HepG2 (cell line): ENCODE measurements at regions not wholly inside any gene's neighbourhood (a gene's known extent, or its start where the extent isn't known, plus 50 kb on each side); places are given as distances from the start of the nearest gene placed in this dataset.

Source experiments
- CHD2 ChIP-seq: IDR thresholded peaks from 2 replicates; pipeline ENCODE4 v1.6.1; 2011; ENCODE audit warnings: low read depth, low read length, improper control_type of control experiment
- CTCF ChIP-seq: sonication (generic); formaldehyde crosslinking; IDR thresholded peaks from 2 replicates; pipeline ENCODE4 v1.5.0; 2020; ENCODE audit warnings: mild to moderate bottlenecking, missing genetic modification reagents, moderate library complexity
- KAT8 ChIP-seq: IDR thresholded peaks from 2 replicates; pipeline ENCODE4 v1.6.1; 2016; ENCODE audit warnings: missing genetic modification reagents, missing compliant biosample characterization
- PBX3 ChIP-seq: sonication (generic); formaldehyde crosslinking; IDR thresholded peaks from 2 replicates; pipeline ENCODE4 v1.8.1; 2023; ENCODE audit warnings: missing genetic modification reagents, inconsistent platforms, borderline replicate concordance
- ZFP36 ChIP-seq: fragments of 150-350 bp; IDR thresholded peaks from 2 replicates; pipeline ENCODE4 v1.6.1; 2018; ENCODE audit warnings: borderline replicate concordance, low read length, low read depth; ENCODE audit not compliant: partially characterized antibody
- ZNF761 ChIP-seq: sonication (generic); formaldehyde crosslinking; conservative IDR thresholded peaks from 2 replicates; pipeline ENCODE4 v1.4.0; 2020; ENCODE audit warnings: mild to moderate bottlenecking, missing genetic modification reagents

- TF ChIP-seq ZNF761 (CRISPR knock-in tag) (no peak), PBX3 (CRISPR knock-in tag) (no peak), ZFP36 (no peak), CHD2 (no peak), KAT8 (no peak), CTCF (peak; percentile 84)
Observed at GRCh38 chr3:88219138-88219792, 69.5 kb downstream of the C3orf38 start.
